Panc1 (cell line): ENCODE measurements at regions not wholly inside any gene's neighbourhood (a gene's known extent, or its start where the extent isn't known, plus 50 kb on each side); places are given as distances from the start of the nearest gene placed in this dataset.

ENCODE experiments used
- ATAC-seq: fragments of 200-7000 bp; cut with Tn5 transposase; 2 replicates; pipeline ENCODE4 v1.9.1; 2020; ENCODE audit warnings: mild to moderate bottlenecking, moderate library complexity
- BruUV-seq: library from RNA; stranded (reverse); fragments of 400-500 nt; replicated peaks from 2 replicates; lab custom pipeline; 2021; lab: Mats Ljungman, UMichigan
- CTCF ChIA-PET: fragments of 300-600 bp; sonication (Branson Sonifier 250); formaldehyde crosslinking; loops from one replicate; lab custom pipeline; 2022; ENCODE audit warnings: antibody characterized with exemption; lab: Charles Lee
- POLR2A ChIA-PET: fragments of 300-600 bp; sonication (Branson Sonifier 250); formaldehyde crosslinking; loops from one replicate; lab custom pipeline; 2022; ENCODE audit warnings: antibody characterized with exemption; lab: Charles Lee
- DNase-seq: peaks from one replicate; pipeline ENCODE4 v3.0.0-alpha.2; 2010; ENCODE audit warnings: low read depth, low spot score
- H3K27ac ChIP-seq: 2 replicates; pipeline ENCODE4 v1.5.1; 2011; ENCODE audit warnings: mild to moderate bottlenecking, low read length, inconsistent platforms
- H3K27me3 ChIP-seq: fragments of 200-500 bp; sonication (Bioruptor generic); 2 replicates; pipeline ENCODE4 v1.6.0; 2014; ENCODE audit warnings: low read length, inconsistent platforms; ENCODE audit not compliant: control insufficient read depth, insufficient read depth
- H3K36me3 ChIP-seq: fragments of 200-500 bp; sonication (Bioruptor generic); 2 replicates; pipeline ENCODE4 v1.5.1; 2014; ENCODE audit warnings: inconsistent platforms, mild to moderate bottlenecking, low read length, moderate library complexity; ENCODE audit not compliant: control insufficient read depth, insufficient read depth
- H3K4me1 ChIP-seq: 2 replicates; pipeline ENCODE4 v1.5.1; 2011; ENCODE audit warnings: inconsistent platforms, mild to moderate bottlenecking, low read length, moderate library complexity; ENCODE audit not compliant: control insufficient read depth, insufficient read depth
- H3K4me3 ChIP-seq, 2 experiments: 2 replicates each; pipeline ENCODE4 v1.5.1; 2011 to 2012; ENCODE audit warnings: low read depth in 2 of 2, low read length in 2 of 2, mild to moderate bottlenecking in 2 of 2, inconsistent platforms in 1 of 2, moderate library complexity in 1 of 2
- H3K9me3 ChIP-seq: fragments of 200-500 bp; sonication (Bioruptor generic); 2 replicates; pipeline ENCODE4 v1.5.1; 2014; ENCODE audit warnings: low read depth, mild to moderate bottlenecking, inconsistent platforms, low read length, moderate library complexity; ENCODE audit not compliant: control insufficient read depth, insufficient read depth
- CTCF ChIP-seq: fragments of 450-650 bp; IDR thresholded peaks from 2 replicates; pipeline ENCODE4 v1.5.1; 2017; ENCODE audit warnings: mild to moderate bottlenecking
- POLR2AphosphoS5 ChIP-seq: IDR thresholded peaks from 2 replicates; pipeline ENCODE4 v1.6.1; 2012; ENCODE audit warnings: mild to moderate bottlenecking, low read depth, low read length, moderate library complexity
- SIN3A ChIP-seq: IDR thresholded peaks from 2 replicates; pipeline ENCODE4 v1.6.1; 2012; ENCODE audit warnings: low read depth, mild to moderate bottlenecking, low read length, moderate library complexity, borderline replicate concordance; ENCODE audit not compliant: insufficient read depth
- TCF7L2 ChIP-seq: IDR thresholded peaks from 2 replicates; pipeline ENCODE4 v1.6.1; 2011; ENCODE audit warnings: mild to moderate bottlenecking, low read depth, low read length, inconsistent platforms
- in situ Hi-C: cut with HindIII; loops from 2 replicates; pipeline ENCODE4 v1.10.0; 2016; ENCODE audit warnings: low sequenced_read_pairs, low pct_unique_long_range_greater_than_20kb
- intact Hi-C: fragments of 100-400 bp; cut with micrococcal nuclease; formaldehyde crosslinking; loops from one replicate; pipeline ENCODE4 v1.10.0; 2022; ENCODE audit not compliant: unreplicated experiment
- TF ChIP-seq, protein P1 (sequence below), 2 experiments: IDR thresholded peaks; 2 replicates each; pipeline ENCODE4 v1.6.1; 2011 to 2012; ENCODE audit warnings: low read depth in 2 of 2, control low read depth in 1 of 2, low read length in 1 of 2, mild to moderate bottlenecking in 1 of 2, moderate library complexity in 1 of 2; ENCODE audit not compliant: insufficient read depth in 1 of 2

DNA sequence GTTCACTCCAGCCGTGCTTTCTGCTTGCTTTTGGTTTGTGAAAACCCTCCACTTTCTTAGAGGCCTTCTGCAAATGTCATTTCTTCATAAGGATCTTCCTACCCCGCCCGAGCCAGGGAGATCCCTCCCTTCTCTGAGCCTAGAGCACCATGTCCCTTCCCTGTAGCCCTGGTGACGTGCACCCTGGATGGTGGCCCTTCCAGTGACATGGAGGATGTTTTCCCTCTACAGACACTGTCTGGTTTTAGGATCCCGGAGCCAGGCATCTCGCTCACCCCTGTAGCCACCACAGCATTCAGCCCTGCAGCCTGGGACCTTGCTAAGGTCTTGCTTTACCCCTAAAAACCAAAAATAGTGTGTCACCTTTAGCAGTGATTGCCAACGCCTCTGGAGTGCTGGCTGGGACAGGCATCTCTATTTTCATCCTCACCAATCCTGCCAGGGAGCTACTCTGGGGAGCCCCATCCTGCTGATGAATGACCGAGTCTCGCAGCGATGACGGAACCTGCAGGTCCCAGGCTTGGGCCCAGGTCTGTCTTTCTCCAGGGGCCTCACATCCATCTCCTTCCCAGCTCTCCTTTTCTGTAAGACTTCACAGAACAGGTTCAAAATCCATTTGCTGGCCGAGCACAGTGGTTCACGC is 394.1 kb upstream of the TNRC6C start:
- no TSS peak for BruUV-seq
- CTCF ChIA-PET = no interaction called here

GRCh38 chr17:77565166-77565565 is 393.3 kb upstream of the TNRC6C start:
- Histone ChIP-seq H3K9me3 (no peaks in the 10 kb centered on the region), H3K36me3 (no peaks in the 10 kb centered on the region), H3K4me3 (no peak overlapping the region), H3K27ac (no peak overlapping the region), H3K4me1 (no peaks in the 10 kb centered on the region), H3K27me3 (peaks cover 9% of the 10 kb centered on the region; the same call in 1 of the 2 replicates)
- no peak for ATAC-seq
- CTCF ChIA-PET = no interaction called here
- DNase-seq = no peak
- in situ Hi-C loops = no loop called here
- no TSS peak for BruUV-seq
- intact Hi-C loops = no loop called here
- POLR2A ChIA-PET = no interaction called here
- TF ChIP-seq SIN3A = no peak
- TF ChIP-seq CTCF = no peak
- TF ChIP-seq POLR2AphosphoS5 = no peak

More for the DNA sequence above, 394.1 kb upstream of the TNRC6C start:
- Histone ChIP-seq H3K9me3 (no peaks in the 10 kb centered on the region), H3K27me3 (peaks cover 17% of the 10 kb centered on the region; the same call in 1 of the 2 replicates), H3K4me3 (no peak overlapping the region), H3K27ac (no peak overlapping the region), H3K4me1 (no peaks in the 10 kb centered on the region; the same call in 1 of the 2 replicates), H3K36me3 (no peaks in the 10 kb centered on the region)
- in situ Hi-C loops (no loop called here), intact Hi-C loops (no loop called here)
- POLR2A ChIA-PET = no interaction called here
- ATAC-seq (no peak), DNase-seq (no peak)
- TF ChIP-seq CTCF = no peak
- no peak for TF ChIP-seq TCF7L2
- no peak for TF ChIP-seq POLR2AphosphoS5
- TF ChIP-seq SIN3A = no peak
- TF ChIP-seq, protein P1, sequence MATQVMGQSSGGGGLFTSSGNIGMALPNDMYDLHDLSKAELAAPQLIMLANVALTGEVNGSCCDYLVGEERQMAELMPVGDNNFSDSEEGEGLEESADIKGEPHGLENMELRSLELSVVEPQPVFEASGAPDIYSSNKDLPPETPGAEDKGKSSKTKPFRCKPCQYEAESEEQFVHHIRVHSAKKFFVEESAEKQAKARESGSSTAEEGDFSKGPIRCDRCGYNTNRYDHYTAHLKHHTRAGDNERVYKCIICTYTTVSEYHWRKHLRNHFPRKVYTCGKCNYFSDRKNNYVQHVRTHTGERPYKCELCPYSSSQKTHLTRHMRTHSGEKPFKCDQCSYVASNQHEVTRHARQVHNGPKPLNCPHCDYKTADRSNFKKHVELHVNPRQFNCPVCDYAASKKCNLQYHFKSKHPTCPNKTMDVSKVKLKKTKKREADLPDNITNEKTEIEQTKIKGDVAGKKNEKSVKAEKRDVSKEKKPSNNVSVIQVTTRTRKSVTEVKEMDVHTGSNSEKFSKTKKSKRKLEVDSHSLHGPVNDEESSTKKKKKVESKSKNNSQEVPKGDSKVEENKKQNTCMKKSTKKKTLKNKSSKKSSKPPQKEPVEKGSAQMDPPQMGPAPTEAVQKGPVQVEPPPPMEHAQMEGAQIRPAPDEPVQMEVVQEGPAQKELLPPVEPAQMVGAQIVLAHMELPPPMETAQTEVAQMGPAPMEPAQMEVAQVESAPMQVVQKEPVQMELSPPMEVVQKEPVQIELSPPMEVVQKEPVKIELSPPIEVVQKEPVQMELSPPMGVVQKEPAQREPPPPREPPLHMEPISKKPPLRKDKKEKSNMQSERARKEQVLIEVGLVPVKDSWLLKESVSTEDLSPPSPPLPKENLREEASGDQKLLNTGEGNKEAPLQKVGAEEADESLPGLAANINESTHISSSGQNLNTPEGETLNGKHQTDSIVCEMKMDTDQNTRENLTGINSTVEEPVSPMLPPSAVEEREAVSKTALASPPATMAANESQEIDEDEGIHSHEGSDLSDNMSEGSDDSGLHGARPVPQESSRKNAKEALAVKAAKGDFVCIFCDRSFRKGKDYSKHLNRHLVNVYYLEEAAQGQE (IDR thresholded peaks at IDR 0.05; ENCODE audit: insufficient read depth in 1 of 2, low read depth in 2 of 2, low read length in 1 of 2) = no peak
